Nephron (organoid): ENCODE measurements at regions not wholly inside any gene's neighbourhood (a gene's known extent, or its start where the extent isn't known, plus 50 kb on each side); places are given as distances from the start of the nearest gene placed in this dataset.
"Not testable (repeated sequence)": the region's sequence is repeated elsewhere in the genome, so short reads cannot be mapped to it uniquely, and the experiment has no call there.

Experiments
- H3K27ac Mint-ChIP-seq, 3 experiments: 2 replicates each; pipeline ENCODE4 v1.8.0; 2020; ENCODE audit warnings: mixed read lengths in 3 of 3, mild to moderate bottlenecking in 2 of 3, moderate library complexity in 1 of 3
- H3K27me3 Mint-ChIP-seq: 2 replicates; pipeline ENCODE4 v1.8.0; 2021; ENCODE audit warnings: low read depth, mild to moderate bottlenecking, moderate library complexity, mixed read lengths
- H3K36me3 Mint-ChIP-seq: 2 replicates; pipeline ENCODE4 v1.8.0; 2020; ENCODE audit warnings: low read depth, mixed read lengths
- H3K4me1 Mint-ChIP-seq: 2 replicates; pipeline ENCODE4 v1.8.0; 2020; ENCODE audit warnings: mixed read lengths
- H3K4me3 Mint-ChIP-seq, 3 experiments: 2 replicates each; pipeline ENCODE4 v1.8.0; 2020; ENCODE audit warnings: mild to moderate bottlenecking in 3 of 3, mixed read lengths in 3 of 3, moderate library complexity in 2 of 3
- H3K9me3 Mint-ChIP-seq: 2 replicates; pipeline ENCODE4 v1.8.0; 2020; ENCODE audit warnings: mixed read lengths
- TF ChIP-seq, protein P1 (sequence below), 3 experiments: fragments of 200-600 bp; sonication (generic); IDR thresholded peaks; one replicate each; pipeline ENCODE4 v1.5.0; 2021; ENCODE audit warnings: antibody characterized with exemption in 3 of 3; ENCODE audit not compliant: unreplicated experiment in 3 of 3

- no peak overlapping the region for H3K4me3 Mint-ChIP-seq
Measured at GRCh38 chr6:150695652-150696051, 96.0 kb downstream of the PLEKHG1 start.

DNA sequence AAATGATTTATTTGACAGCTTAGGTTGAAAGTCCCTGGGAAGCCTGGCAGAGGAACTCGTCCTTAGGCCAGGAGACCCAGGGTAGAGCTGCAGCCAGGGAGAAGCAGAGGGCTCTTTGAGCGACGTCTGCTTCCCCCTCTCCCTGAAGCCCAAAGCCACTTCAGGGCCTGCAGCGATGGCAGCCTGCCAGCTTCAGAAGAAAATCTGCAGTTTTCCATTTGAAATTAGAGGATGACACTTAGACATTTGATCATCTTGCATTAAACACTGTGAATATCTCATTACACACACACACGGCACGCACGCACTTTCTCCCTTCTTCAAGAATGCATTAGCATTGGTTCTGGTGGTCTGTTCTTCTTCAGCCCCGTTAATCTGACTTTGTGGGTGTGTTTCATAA, 96.5 kb downstream of the PLEKHG1 start:
- peak overlapping the region; percentile 5 to 47 (median 20) for H3K27ac Mint-ChIP-seq
- TF ChIP-seq, protein P1, sequence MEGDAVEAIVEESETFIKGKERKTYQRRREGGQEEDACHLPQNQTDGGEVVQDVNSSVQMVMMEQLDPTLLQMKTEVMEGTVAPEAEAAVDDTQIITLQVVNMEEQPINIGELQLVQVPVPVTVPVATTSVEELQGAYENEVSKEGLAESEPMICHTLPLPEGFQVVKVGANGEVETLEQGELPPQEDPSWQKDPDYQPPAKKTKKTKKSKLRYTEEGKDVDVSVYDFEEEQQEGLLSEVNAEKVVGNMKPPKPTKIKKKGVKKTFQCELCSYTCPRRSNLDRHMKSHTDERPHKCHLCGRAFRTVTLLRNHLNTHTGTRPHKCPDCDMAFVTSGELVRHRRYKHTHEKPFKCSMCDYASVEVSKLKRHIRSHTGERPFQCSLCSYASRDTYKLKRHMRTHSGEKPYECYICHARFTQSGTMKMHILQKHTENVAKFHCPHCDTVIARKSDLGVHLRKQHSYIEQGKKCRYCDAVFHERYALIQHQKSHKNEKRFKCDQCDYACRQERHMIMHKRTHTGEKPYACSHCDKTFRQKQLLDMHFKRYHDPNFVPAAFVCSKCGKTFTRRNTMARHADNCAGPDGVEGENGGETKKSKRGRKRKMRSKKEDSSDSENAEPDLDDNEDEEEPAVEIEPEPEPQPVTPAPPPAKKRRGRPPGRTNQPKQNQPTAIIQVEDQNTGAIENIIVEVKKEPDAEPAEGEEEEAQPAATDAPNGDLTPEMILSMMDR (IDR thresholded peaks at IDR 0.05; ENCODE audit: unreplicated experiment in 3 of 3) = no peak
- peaks cover 3% of the 10 kb centered on the region for H3K27me3 Mint-ChIP-seq
- H3K4me3 Mint-ChIP-seq = no peak overlapping the region
- peaks cover 46% of the 10 kb centered on the region for H3K4me1 Mint-ChIP-seq
- H3K9me3 Mint-ChIP-seq = no peaks in the 10 kb centered on the region
- H3K36me3 Mint-ChIP-seq = no peaks in the 10 kb centered on the region

More at GRCh38 chr6:150695652-150696051, 96.0 kb downstream of the PLEKHG1 start:
- H3K9me3 Mint-ChIP-seq = no peaks in the 10 kb centered on the region
- TF ChIP-seq, protein P1 (IDR thresholded peaks at IDR 0.05; ENCODE audit: unreplicated experiment in 3 of 3) = no peak
- peaks cover 51% of the 10 kb centered on the region for H3K4me1 Mint-ChIP-seq
- peak overlapping the region; percentile 5 to 47 (median 20) for H3K27ac Mint-ChIP-seq
- no peaks in the 10 kb centered on the region for H3K36me3 Mint-ChIP-seq
- peaks cover 3% of the 10 kb centered on the region for H3K27me3 Mint-ChIP-seq

GRCh38 chr6:150696918-150697317, 97.2 kb downstream of the PLEKHG1 start:
- H3K4me1 Mint-ChIP-seq = peaks cover 46% of the 10 kb centered on the region
- not testable (repeated sequence) for H3K9me3 Mint-ChIP-seq, H3K27me3 Mint-ChIP-seq, H3K4me3 Mint-ChIP-seq, H3K36me3 Mint-ChIP-seq
- peak overlapping the region in 2 of 3 experiments; percentile 31 to 38 for H3K27ac Mint-ChIP-seq

DNA sequence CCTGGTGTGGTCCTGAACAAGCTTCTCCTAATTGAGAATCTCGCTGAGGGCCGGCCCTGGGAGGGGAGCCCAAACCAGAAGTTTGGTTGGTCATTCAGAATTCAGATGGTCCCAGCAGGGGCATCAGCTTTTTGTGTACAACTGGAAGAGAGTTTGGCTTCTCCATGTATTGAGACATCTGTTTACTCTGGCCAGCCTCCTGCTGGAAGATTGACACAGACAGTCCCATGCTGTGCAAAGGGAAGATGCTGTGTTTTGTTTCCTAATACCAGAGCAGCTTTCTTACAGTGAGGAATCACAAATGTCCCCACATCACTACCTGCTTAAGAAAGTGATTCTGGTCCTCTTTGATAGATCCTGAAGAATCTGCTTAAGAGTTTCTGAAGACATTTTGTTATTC, 97.8 kb downstream of the PLEKHG1 start:
- TF ChIP-seq, protein P1 (IDR thresholded peaks at IDR 0.05; ENCODE audit: unreplicated experiment in 3 of 3) = no peak
- peaks cover 42% of the 10 kb centered on the region for H3K4me1 Mint-ChIP-seq
- H3K4me3 Mint-ChIP-seq = no peak overlapping the region
- H3K27ac Mint-ChIP-seq = peak overlapping the region in 2 of 3 experiments; percentile 31 to 44
- H3K27me3 Mint-ChIP-seq = peaks cover 3% of the 10 kb centered on the region
- H3K9me3 Mint-ChIP-seq = no peaks in the 10 kb centered on the region
- no peaks in the 10 kb centered on the region for H3K36me3 Mint-ChIP-seq

DNA sequence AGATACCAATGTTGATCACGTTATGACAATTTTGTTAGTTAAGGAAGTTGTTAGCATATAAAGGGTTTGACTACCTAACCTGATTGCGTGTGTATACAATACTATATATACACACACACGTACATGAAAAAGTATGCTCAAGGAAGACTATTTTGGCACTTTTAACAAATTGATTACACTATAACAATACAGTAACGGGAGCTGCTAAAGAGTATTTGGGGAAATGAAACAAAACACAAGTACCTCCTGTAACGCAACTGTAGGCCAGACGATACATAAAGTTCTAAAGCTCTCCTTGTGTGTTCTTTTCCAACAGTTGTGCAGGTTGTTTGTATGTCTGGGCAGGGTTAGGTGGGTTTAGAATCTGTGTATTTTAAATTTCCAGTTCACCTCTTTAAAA, 98.7 kb downstream of the PLEKHG1 start:
- no peaks in the 10 kb centered on the region for H3K9me3 Mint-ChIP-seq
- peaks cover 3% of the 10 kb centered on the region for H3K27me3 Mint-ChIP-seq
- TF ChIP-seq, protein P1 (IDR thresholded peaks at IDR 0.05; ENCODE audit: unreplicated experiment in 3 of 3) = no peak
- no peak overlapping the region for H3K4me3 Mint-ChIP-seq
- H3K27ac Mint-ChIP-seq = peak overlapping the region in 1 of 3 experiments; percentile 22
- peaks cover 41% of the 10 kb centered on the region for H3K4me1 Mint-ChIP-seq
- H3K36me3 Mint-ChIP-seq = no peaks in the 10 kb centered on the region

GRCh38 chr6:150702675-150703074, 103.0 kb downstream of the PLEKHG1 start:
- Mint-ChIP-seq H3K36me3 (no peaks in the 10 kb centered on the region), H3K9me3 (no peaks in the 10 kb centered on the region), H3K4me3 (no peak overlapping the region), H3K27me3 (peaks cover 4% of the 10 kb centered on the region), H3K27ac (peak overlapping the region in 2 of 3 experiments; percentile 42 to 52), H3K4me1 (peaks cover 31% of the 10 kb centered on the region)
- TF ChIP-seq, protein P1 (IDR thresholded peaks at IDR 0.05; ENCODE audit: unreplicated experiment in 3 of 3) = no peak
